HEK293 (cell line): ENCODE measurements at regions not wholly inside any gene's neighbourhood (a gene's known extent, or its start where the extent isn't known, plus 50 kb on each side); places are given as distances from the start of the nearest gene placed in this dataset.

Experiments used
- CTCF ChIP-seq: fragments of 450-650 bp; formaldehyde crosslinking; IDR thresholded peaks from 2 replicates; pipeline ENCODE4 v1.5.1; 2016; ENCODE audit warnings: missing biosample characterization, missing genetic modification characterization
- REPIN1 ChIP-seq: fragments of 450-650 bp; formaldehyde crosslinking; IDR thresholded peaks from 2 replicates; pipeline ENCODE4 v1.5.1; 2017; ENCODE audit warnings: missing biosample characterization, missing genetic modification characterization, low read depth
- TCF7L2 ChIP-seq: IDR thresholded peaks from 2 replicates; pipeline ENCODE4 v1.6.1; 2011; ENCODE audit warnings: low read depth, mild to moderate bottlenecking, inconsistent platforms, low read length, moderate library complexity, borderline replicate concordance
- ZBTB11 ChIP-seq: fragments of 450-650 bp; formaldehyde crosslinking; conservative IDR thresholded peaks from 2 replicates; pipeline ENCODE4 v1.5.1; 2016; ENCODE audit warnings: low read depth, missing biosample characterization, missing genetic modification characterization
- ZNF175 ChIP-seq: fragments of 450-650 bp; formaldehyde crosslinking; IDR thresholded peaks from 2 replicates; pipeline ENCODE4 v1.5.1; 2016; ENCODE audit warnings: missing biosample characterization, missing genetic modification characterization
- ZNF280D ChIP-seq: fragments of 450-650 bp; formaldehyde crosslinking; IDR thresholded peaks from 2 replicates; pipeline ENCODE4 v1.5.1; 2016; ENCODE audit warnings: missing biosample characterization, missing genetic modification characterization
- ZNF391 ChIP-seq: fragments of 450-650 bp; formaldehyde crosslinking; IDR thresholded peaks from 2 replicates; pipeline ENCODE4 v1.5.1; 2016; ENCODE audit warnings: low read depth, missing biosample characterization, missing genetic modification characterization, borderline replicate concordance
- ZNF621 ChIP-seq: fragments of 450-650 bp; formaldehyde crosslinking; IDR thresholded peaks from 2 replicates; pipeline ENCODE4 v1.5.1; 2017; ENCODE audit warnings: missing biosample characterization, missing genetic modification characterization
- ZNF785 ChIP-seq: fragments of 450-650 bp; formaldehyde crosslinking; IDR thresholded peaks from 2 replicates; pipeline ENCODE4 v1.5.1; 2016; ENCODE audit warnings: missing biosample characterization, missing genetic modification characterization
- ZNF830 ChIP-seq: fragments of 450-650 bp; IDR thresholded peaks from 2 replicates; pipeline ENCODE4 v1.5.0; 2018; ENCODE audit warnings: missing biosample characterization, missing genetic modification characterization, low read depth, mild to moderate bottlenecking, moderate library complexity
- ZNF843 ChIP-seq: fragments of 450-650 bp; formaldehyde crosslinking; IDR thresholded peaks from 2 replicates; pipeline ENCODE4 v1.5.1; 2016; ENCODE audit warnings: missing biosample characterization, missing genetic modification characterization

- no peak for TF ChIP-seq ZNF621 (tag by site-specific recombination)
- no peak for TF ChIP-seq CTCF (tag by site-specific recombination)
- TF ChIP-seq ZNF175 = no peak
- TF ChIP-seq TCF7L2 = no peak
- no peak for TF ChIP-seq ZNF785 (tag by site-specific recombination)
- TF ChIP-seq ZNF830 = no peak
- TF ChIP-seq ZNF843 = no peak
- no peak for TF ChIP-seq ZNF280D (tag by site-specific recombination)
- TF ChIP-seq REPIN1 (tag by site-specific recombination) = no peak
- TF ChIP-seq ZNF391 (tag by site-specific recombination) = no peak
- no peak for TF ChIP-seq ZBTB11 (tag by site-specific recombination)
Measured at GRCh38 chr21:31418377-31419001, 74.4 kb upstream of the TIAM1 start.
